ENCODE measurements at regions not wholly inside any gene's neighbourhood (a gene's known extent, or its start where the extent isn't known, plus 50 kb on each side); places are given as distances from the start of the nearest gene placed in this dataset.

- H3K4me1 Mint-ChIP-seq, result peaks cover 8% of the 10 kb centered on the region
- no peak overlapping the region for H3K27ac Mint-ChIP-seq
- H3K36me3 Mint-ChIP-seq (ENCODE audit: low read depth), result no peaks in the 10 kb centered on the region
- H3K27me3 Mint-ChIP-seq (ENCODE audit: low read depth), result peaks cover 62% of the 10 kb centered on the region
- peaks cover 20% of the 10 kb centered on the region for H3K9me3 Mint-ChIP-seq
- H3K4me3 Mint-ChIP-seq, result no peak overlapping the region
- no peak for TF ChIP-seq CTCF (IDR thresholded peaks at IDR 0.05; ENCODE audit: unreplicated experiment in 3 of 3)
Measured at GRCh38 chr1:5371270-5371669, 621.0 kb downstream of the NPHP4 start.

GRCh38 chr1:5370311-5370710, 621.9 kb downstream of the NPHP4 start:
- Mint-ChIP-seq H3K36me3 (ENCODE audit: low read depth) (no peaks in the 10 kb centered on the region), H3K4me3 (no peak overlapping the region), H3K4me1 (no peaks in the 10 kb centered on the region), H3K27ac (no peak overlapping the region), H3K9me3 (peaks cover 24% of the 10 kb centered on the region), H3K27me3 (ENCODE audit: low read depth) (peaks cover 64% of the 10 kb centered on the region)
- TF ChIP-seq CTCF (IDR thresholded peaks at IDR 0.05; ENCODE audit: unreplicated experiment in 3 of 3), result no peak

- Mint-ChIP-seq H3K4me1 (no peaks in the 10 kb centered on the region), H3K9me3 (peaks cover 21% of the 10 kb centered on the region), H3K27me3 (ENCODE audit: low read depth) (peaks cover 66% of the 10 kb centered on the region), H3K36me3 (ENCODE audit: low read depth) (no peaks in the 10 kb centered on the region), H3K27ac (no peak overlapping the region), H3K4me3 (no peak overlapping the region)
- TF ChIP-seq CTCF (IDR thresholded peaks at IDR 0.05; ENCODE audit: unreplicated experiment in 3 of 3), result no peak
Measured at GRCh38 chr1:5369223-5369622, 623.0 kb downstream of the NPHP4 start.

GRCh38 chr1:5368201-5368600, 624.0 kb downstream of the NPHP4 start:
- peaks cover 64% of the 10 kb centered on the region for H3K27me3 Mint-ChIP-seq (ENCODE audit: low read depth)
- no peak overlapping the region for H3K4me3 Mint-ChIP-seq
- peaks cover 13% of the 10 kb centered on the region for H3K9me3 Mint-ChIP-seq
- no peaks in the 10 kb centered on the region for H3K36me3 Mint-ChIP-seq (ENCODE audit: low read depth)
- peak overlapping the region; percentile 7 to 39 (median 35) for H3K27ac Mint-ChIP-seq
- no peaks in the 10 kb centered on the region for H3K4me1 Mint-ChIP-seq
- TF ChIP-seq CTCF (IDR thresholded peaks at IDR 0.05; ENCODE audit: unreplicated experiment in 3 of 3), result no peak

GRCh38 chr1:5367306-5367705, 624.9 kb downstream of the NPHP4 start:
- no peaks in the 10 kb centered on the region for H3K36me3 Mint-ChIP-seq (ENCODE audit: low read depth)

More at GRCh38 chr1:5367306-5367705, 624.9 kb downstream of the NPHP4 start:
- no peaks in the 10 kb centered on the region for H3K4me1 Mint-ChIP-seq
- H3K27me3 Mint-ChIP-seq (ENCODE audit: low read depth), result peaks cover 60% of the 10 kb centered on the region
- H3K4me3 Mint-ChIP-seq, result no peak overlapping the region
- peaks cover 9% of the 10 kb centered on the region for H3K9me3 Mint-ChIP-seq
- no peak overlapping the region for H3K27ac Mint-ChIP-seq
- TF ChIP-seq CTCF (IDR thresholded peaks at IDR 0.05; ENCODE audit: unreplicated experiment in 3 of 3), result no peak
